Activated T-cell treated with anti-CD3 and anti-CD28 coated beads, Interleukin-2, amount 50 U/mL, for 72 hours (primary cell): ENCODE measurements at regions not wholly inside any gene's neighbourhood (a gene's known extent, or its start where the extent isn't known, plus 50 kb on each side); places are given as distances from the start of the nearest gene placed in this dataset.

Experiments
- ATAC-seq, 2 donors: fragments of 150-1000 bp; cut with Tn5 transposase; replicated peaks in 1 of 2; 2 replicates each; pipeline ENCODE4 v1.10.0; 2021; ENCODE audit warnings: moderate library complexity in 2 of 2, mild to moderate bottlenecking in 1 of 2
- DNase-seq, 2 donors: peaks; one replicate each; pipeline ENCODE4 v3.0.0; 2021 to 2022; ENCODE audit warnings: mixed read lengths in 1 of 2
- H3K27ac Mint-ChIP-seq: one replicate; pipeline ENCODE4 v1.8.0; 2022; ENCODE audit warnings: mild to moderate bottlenecking, moderate library complexity, mixed read lengths
- H3K27me3 Mint-ChIP-seq: one replicate; pipeline ENCODE4 v1.8.0; 2022; ENCODE audit warnings: low read depth, mixed read lengths
- H3K36me3 Mint-ChIP-seq, 2 donors: one replicate each; pipeline ENCODE4 v1.8.0; 2022; ENCODE audit warnings: mixed read lengths in 2 of 2, mild to moderate bottlenecking in 1 of 2; ENCODE audit not compliant: insufficient read depth in 2 of 2
- H3K4me1 Mint-ChIP-seq: one replicate; pipeline ENCODE4 v1.8.0; 2022; ENCODE audit warnings: low read depth, mixed read lengths
- H3K4me3 Mint-ChIP-seq, 2 donors: one replicate each; pipeline ENCODE4 v1.8.0; 2022; ENCODE audit warnings: mild to moderate bottlenecking in 2 of 2, mixed read lengths in 2 of 2, moderate library complexity in 2 of 2
- H3K9me3 Mint-ChIP-seq, 2 donors: one replicate each; pipeline ENCODE4 v1.8.0; 2022; ENCODE audit warnings: mixed read lengths in 2 of 2

DNA sequence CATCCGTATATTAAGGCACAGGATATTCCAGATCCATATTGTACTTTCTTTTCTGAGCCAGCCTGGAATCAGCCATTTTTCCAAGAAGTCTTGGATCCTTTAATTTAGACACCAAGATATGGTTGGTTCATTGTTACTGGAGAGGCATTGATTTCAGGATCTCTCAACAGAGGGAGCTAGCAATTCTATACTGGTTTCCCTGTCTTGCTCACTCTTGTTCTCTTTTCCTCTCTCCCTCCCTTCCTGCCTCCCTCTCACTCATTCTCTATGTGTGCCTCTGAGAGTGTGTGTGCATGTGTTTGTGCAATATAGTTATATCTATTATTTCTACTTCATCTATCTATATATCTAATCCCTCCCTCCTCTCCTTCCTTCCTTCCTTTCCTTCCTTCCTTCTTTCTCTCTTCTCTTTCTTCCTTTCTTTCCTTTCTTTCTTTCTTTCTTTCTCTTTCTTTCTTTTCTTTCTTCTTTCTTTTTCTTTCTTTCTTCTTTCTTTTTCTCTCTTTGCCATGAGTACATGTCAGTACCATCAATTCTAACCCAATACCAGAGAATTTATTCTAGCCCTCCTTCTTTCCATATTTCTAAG is 299.1 kb downstream of the EPHA7 start:
- Mint-ChIP-seq H3K27ac (peak overlapping the region; percentile 55), H3K36me3 (no peaks in the 10 kb centered on the region), H3K4me1 (no peaks in the 10 kb centered on the region), H3K27me3 (no peaks in the 10 kb centered on the region), H3K4me3 (no peak overlapping the region), H3K9me3 (peaks cover 0 to 3% of the 10 kb centered on the region in 2 donors)
- DNase-seq (no peak), ATAC-seq (no peak)

DNA sequence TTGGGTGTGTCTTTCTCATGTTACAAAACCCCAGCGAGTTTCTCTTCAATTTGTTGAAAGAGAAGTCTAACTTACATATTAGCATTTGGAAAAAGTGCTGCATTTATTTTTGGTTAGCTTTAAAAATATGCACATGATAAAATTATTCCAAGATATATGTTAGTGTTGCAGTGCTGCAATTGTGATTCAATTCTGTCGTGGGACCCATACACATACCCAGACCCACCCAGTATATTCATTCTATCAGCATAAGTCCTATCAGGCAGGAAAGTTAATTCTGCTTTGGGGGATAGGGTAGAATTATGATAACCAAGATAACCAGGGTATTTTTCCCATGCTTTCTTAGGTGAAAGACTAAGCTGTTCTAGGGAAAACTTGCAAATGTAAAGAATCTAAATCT is 313.5 kb downstream of the EPHA7 start:
- H3K27ac Mint-ChIP-seq, result no peak overlapping the region
- H3K36me3 Mint-ChIP-seq, result no peaks in the 10 kb centered on the region
- H3K4me1 Mint-ChIP-seq, result no peaks in the 10 kb centered on the region

DNA sequence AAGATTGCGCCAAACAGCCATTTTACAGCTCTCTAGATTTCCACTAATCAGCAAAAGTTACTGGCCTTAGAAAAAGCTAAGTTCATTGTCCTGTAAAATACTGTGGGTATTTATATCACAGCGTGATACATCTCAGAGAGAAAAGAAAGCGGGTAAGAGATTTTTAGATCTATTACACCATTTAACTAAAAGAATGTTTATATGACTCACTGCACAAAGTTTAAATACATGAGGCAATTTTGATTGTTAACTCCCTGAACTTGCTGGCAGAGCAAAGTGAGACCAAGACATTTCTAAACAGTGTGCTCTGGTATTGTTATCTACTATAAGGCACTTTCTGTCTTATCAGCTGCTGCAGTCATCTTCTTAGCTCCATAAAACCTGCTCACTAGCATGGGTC is 314.3 kb downstream of the EPHA7 start:
- Mint-ChIP-seq H3K9me3 (peaks cover 13% of the 10 kb centered on the region in 2 donors), H3K27ac (no peak overlapping the region), H3K4me1 (no peaks in the 10 kb centered on the region), H3K36me3 (no peaks in the 10 kb centered on the region), H3K4me3 (no peak overlapping the region), H3K27me3 (no peaks in the 10 kb centered on the region)
- DNase-seq, result no peak
- no peak for ATAC-seq

More for the DNA sequence above, 313.5 kb downstream of the EPHA7 start:
- Mint-ChIP-seq H3K27me3 (no peaks in the 10 kb centered on the region), H3K9me3 (peaks cover 9 to 10% of the 10 kb centered on the region in 2 donors), H3K4me3 (no peak overlapping the region)
- ATAC-seq (no peak), DNase-seq (no peak)

DNA sequence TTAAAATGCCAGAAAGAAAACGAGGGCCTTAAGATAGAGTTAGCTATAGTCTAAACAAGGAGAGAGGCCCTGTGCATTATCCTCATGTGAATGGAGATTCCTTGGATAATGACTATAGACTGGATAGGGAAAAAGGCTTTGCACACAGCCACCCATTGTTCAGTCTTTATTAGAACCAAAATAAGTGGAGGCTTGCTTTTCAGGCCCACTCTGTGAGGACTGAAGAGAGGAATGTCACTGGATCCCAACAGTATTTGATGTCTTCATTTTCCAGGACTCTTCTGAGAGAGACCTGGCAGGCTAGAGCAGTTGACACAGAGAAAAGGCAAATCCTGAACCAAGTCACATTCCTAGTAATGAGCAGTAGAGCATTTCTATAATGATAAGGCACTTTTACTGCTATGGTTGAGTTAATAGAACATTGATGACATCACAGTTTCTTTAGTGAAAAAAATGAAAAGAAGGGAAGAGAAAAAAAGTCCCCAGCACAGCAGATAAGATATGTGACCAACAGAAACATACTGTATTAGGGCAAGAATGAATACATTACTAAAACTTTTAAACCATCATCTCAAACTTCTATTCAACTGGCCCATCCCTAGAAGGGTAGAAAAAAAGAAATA is 315.1 kb downstream of the EPHA7 start:
- H3K4me3 Mint-ChIP-seq, result no peak overlapping the region
- ATAC-seq (no peak), DNase-seq (no peak)
- no peak overlapping the region for H3K27ac Mint-ChIP-seq
- H3K36me3 Mint-ChIP-seq, result no peaks in the 10 kb centered on the region
- no peaks in the 10 kb centered on the region for H3K27me3 Mint-ChIP-seq
- no peaks in the 10 kb centered on the region for H3K4me1 Mint-ChIP-seq
- peaks cover 13 to 14% of the 10 kb centered on the region in 2 donors for H3K9me3 Mint-ChIP-seq

DNA sequence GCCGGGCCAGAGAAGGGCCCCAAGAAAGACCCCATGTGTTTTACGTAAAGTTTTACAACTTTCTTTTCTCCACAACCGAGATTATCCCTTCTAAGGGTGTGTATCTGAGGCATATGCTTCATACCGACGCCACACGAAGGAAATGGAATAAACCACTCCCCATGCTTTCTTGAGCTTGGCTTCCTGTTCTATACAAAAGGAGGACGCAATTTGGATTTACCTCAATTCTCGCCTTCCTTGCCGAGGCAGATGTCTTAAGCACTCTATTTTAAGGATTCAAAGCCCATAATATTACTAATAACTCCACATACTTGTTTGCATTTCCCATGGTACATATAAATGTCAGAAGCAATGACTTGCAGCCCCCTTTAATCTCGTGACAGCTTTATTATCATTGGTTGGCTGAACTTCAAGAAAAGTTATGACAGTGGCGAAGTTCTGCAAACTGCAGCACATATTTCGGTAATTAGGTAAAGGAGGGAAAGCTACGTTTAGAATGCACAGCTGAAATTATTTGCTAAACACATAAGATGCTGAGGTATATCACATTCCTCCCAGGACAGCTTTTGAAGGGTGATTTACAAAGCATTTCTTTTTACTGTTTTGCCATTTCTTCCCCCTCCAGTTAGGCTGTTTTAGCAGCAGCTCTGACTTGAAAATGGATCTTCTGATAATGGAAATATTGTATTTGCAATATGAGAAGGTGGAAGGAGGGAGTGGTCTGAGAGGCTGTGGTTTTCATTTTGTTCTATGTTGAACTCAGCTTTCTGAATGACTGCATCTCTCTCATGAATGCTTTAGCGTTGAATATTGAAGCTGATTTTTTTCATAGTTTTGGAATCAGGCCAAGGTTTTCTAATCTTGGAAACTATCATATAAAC is 330.5 kb downstream of the EPHA7 start:
- DNase-seq (no peak), ATAC-seq (no peak)
- no peaks in the 10 kb centered on the region for H3K36me3 Mint-ChIP-seq
- no peak overlapping the region for H3K4me3 Mint-ChIP-seq
- no peak overlapping the region for H3K27ac Mint-ChIP-seq
- peaks cover 0 to 2% of the 10 kb centered on the region in 2 donors for H3K9me3 Mint-ChIP-seq
- H3K27me3 Mint-ChIP-seq, result no peaks in the 10 kb centered on the region
- H3K4me1 Mint-ChIP-seq, result no peaks in the 10 kb centered on the region

DNA sequence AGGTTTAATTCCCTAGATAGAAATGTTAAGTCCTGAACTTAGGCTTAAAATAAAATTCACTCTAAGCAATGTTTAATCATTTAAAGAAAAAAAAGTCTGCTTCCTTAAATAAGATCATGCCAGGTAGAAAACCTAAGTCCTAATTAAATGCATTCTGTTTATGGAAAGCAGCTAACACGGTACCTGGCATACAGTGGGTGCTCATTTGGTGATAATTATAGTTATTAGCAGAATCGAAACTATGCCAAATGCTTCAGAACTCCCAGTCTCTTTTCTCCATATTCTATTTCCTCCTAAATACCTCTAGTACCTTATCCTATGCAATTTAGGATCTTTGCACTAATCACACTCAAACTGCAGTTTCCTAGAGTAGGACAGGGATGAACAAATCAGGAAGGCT is 331.8 kb downstream of the EPHA7 start:
- ATAC-seq (no peak), DNase-seq (no peak)
- H3K4me1 Mint-ChIP-seq, result no peaks in the 10 kb centered on the region
- H3K4me3 Mint-ChIP-seq, result no peak overlapping the region
- no peaks in the 10 kb centered on the region for H3K27me3 Mint-ChIP-seq
- no peak overlapping the region for H3K27ac Mint-ChIP-seq
- H3K36me3 Mint-ChIP-seq, result no peaks in the 10 kb centered on the region
- peaks cover 0 to 2% of the 10 kb centered on the region in 2 donors for H3K9me3 Mint-ChIP-seq

DNA sequence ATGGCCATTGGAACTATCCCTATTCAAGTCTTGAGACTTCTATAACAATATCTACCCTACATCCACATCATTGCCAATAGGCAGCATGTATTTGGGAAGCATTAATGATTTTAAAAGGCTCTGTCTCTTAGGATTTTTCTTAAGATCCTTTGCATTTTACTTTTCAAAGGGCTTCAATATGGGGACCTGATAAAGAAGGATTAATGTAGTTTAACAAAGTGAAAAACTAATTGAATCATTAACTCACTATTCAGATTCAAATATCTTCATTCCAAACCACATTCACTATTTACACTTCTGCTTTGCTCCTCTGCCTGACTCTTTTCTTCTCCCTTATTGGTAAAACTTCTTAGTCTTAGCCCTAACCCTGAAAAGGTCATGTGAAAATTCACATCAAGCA is 333.0 kb downstream of the EPHA7 start:
- Mint-ChIP-seq H3K9me3 (peaks cover 0 to 2% of the 10 kb centered on the region in 2 donors), H3K36me3 (no peaks in the 10 kb centered on the region), H3K4me1 (no peaks in the 10 kb centered on the region), H3K4me3 (no peak overlapping the region), H3K27ac (no peak overlapping the region), H3K27me3 (no peaks in the 10 kb centered on the region)
- ATAC-seq (no peak), DNase-seq (no peak)

DNA sequence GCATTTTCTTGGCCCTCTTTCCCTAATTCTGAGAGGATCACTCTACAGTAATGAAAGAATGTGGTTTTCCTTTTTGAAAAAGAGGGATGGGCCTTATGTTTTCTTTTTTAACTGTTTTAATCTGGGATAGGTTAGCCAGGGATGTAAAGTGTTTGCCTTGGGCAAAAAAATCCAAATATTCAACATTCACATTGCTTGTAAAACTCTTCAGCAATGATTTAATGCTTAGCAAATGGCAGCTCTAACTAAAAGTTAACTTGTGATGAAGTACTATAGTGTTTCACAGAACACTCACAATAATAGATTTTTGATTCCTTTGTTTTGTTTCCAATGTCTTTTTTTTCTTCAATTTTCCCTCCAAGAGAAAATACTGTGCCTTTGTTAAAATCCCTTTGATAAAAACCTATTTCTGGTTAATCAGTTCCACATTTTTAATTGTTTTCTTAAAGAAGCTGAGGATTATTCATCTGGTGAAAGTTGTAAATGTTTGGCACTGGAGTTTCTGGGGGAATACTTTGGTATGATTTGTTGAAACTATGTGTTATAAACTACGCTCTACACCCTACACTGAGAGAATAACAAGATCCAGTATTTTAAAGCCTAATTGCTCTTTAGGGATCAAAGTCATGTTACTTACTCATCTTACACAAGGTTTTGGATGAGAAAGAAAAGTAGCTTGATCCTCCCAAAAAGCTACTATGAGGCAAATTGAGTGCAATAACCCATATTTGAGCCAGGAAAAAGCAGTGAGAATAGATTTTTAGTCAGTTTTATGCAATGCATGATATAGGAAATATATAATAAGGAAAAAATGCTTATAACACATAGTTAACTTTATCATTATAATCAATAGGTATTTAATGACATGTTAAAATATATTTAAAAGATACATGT is 335.8 kb downstream of the EPHA7 start:
- Mint-ChIP-seq H3K9me3 (peaks cover 0 to 1% of the 10 kb centered on the region in 2 donors), H3K27ac (no peak overlapping the region), H3K27me3 (no peaks in the 10 kb centered on the region), H3K4me1 (no peaks in the 10 kb centered on the region), H3K36me3 (no peaks in the 10 kb centered on the region), H3K4me3 (no peak overlapping the region)
- no peak for ATAC-seq
- no peak for DNase-seq

DNA sequence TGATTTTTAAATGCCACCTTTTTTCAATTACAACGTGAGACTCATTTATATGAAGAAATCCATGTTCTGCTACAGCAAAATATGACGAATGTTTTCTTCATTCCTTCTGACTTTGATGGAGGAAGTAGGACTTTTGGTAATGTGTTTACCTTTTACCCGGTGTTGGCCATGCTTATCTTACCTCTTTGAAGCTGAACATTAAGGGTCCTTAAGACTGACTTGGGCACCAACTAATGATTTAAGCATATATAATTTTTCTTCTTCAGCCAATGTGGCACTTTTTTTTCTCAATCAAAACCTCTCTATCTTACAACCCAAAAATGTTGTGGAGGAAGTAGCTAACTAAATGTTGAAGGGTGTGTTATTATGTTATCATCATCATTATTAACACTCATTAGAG is 337.5 kb downstream of the EPHA7 start:
- ATAC-seq (no peak), DNase-seq (no peak)
- no peak overlapping the region for H3K4me3 Mint-ChIP-seq
- no peak overlapping the region for H3K27ac Mint-ChIP-seq
- no peaks in the 10 kb centered on the region for H3K27me3 Mint-ChIP-seq
- H3K36me3 Mint-ChIP-seq, result no peaks in the 10 kb centered on the region
- peaks cover 0 to 1% of the 10 kb centered on the region in 2 donors for H3K9me3 Mint-ChIP-seq
- no peaks in the 10 kb centered on the region for H3K4me1 Mint-ChIP-seq

DNA sequence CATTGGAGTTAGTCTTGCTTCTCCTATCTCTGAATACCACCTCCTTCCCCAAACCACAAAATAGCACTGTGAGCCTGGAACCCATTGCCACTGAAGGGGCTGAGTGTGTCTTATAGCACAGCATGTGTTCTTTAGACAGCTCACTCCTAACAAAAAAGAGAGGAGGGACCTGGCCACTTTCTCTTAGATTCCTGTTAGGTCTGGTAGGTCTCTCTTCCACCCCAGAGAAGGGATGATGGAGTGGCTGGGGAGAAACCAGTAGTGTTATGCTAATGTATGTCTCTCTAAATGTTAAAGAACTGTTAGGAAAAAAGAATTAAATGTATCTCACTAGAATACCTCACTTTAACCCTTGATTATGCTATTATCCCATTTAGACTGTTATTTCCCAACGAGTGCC is 340.3 kb downstream of the EPHA7 start:
- no peak for ATAC-seq
- no peaks in the 10 kb centered on the region for H3K4me1 Mint-ChIP-seq
- no peak for DNase-seq
- no peaks in the 10 kb centered on the region for H3K27me3 Mint-ChIP-seq
- no peak overlapping the region for H3K27ac Mint-ChIP-seq
- peaks cover 0 to 1% of the 10 kb centered on the region in 2 donors for H3K9me3 Mint-ChIP-seq
- no peaks in the 10 kb centered on the region for H3K36me3 Mint-ChIP-seq
- H3K4me3 Mint-ChIP-seq, result no peak overlapping the region

DNA sequence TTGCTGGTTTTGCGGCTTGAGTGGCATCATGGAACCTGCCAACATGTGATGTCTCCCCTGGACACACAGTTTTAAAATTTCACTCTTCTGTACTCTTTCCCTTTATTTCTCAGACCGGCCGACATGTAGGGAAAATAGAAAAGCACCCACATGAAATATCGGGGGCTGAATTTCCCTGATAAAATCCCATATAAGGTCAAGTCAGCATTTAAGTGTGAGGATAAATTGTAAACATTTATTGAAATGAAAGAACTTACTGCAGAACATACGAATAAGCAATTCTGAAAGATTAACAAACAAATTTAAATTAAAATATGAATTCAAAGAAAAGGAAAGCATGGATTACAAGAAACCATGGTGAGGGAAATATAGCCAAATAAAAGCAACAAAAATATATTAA is 345.5 kb downstream of the EPHA7 start:
- Mint-ChIP-seq H3K4me3 (no peak overlapping the region), H3K27me3 (no peaks in the 10 kb centered on the region), H3K36me3 (no peaks in the 10 kb centered on the region), H3K4me1 (no peaks in the 10 kb centered on the region), H3K9me3 (peaks cover 3 to 4% of the 10 kb centered on the region in 2 donors), H3K27ac (no peak overlapping the region)
- DNase-seq (no peak), ATAC-seq (no peak)

DNA sequence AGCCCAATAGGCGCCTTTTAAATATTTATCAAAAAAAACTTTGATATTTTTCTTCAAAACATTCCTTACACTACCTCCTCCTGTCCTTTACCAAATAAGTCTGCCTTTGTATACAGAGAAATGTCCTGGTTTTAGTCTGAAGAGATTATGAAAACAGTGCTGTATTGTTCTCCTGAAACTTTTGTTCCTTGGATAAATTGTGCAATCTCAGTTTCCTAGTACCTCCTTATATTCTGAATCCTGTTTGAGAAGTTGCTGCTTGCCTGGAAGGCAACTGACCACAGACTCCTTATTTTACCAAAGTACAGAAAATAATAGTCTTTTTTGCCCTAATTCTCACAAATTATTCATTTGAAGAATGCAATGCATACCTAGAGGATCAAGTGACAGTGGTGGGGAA is 349.5 kb downstream of the EPHA7 start:
- Mint-ChIP-seq H3K4me1 (no peaks in the 10 kb centered on the region), H3K27me3 (no peaks in the 10 kb centered on the region), H3K4me3 (no peak overlapping the region), H3K9me3 (peaks cover 3 to 7% of the 10 kb centered on the region in 2 donors), H3K27ac (no peak overlapping the region), H3K36me3 (no peaks in the 10 kb centered on the region)
- ATAC-seq, result no peak
- no peak for DNase-seq

DNA sequence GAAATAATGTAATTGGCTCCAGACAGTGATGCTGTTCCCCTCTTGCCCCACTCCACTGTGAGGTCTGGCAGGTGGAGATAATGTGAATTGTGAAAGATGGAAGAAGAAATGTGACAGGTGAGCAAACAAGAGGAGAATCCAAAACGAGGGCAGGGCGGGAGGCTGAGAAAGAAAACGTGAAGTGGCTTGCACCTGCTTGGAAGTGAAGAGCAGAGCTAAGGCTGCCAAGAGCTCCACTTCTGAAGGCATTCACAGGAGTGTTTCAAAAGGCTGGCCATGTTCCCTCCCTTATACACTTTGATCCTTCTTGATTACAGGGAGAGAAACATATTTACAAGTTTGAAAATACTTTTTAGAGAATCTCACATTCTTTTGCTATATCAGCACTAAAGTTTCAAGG is 359.4 kb downstream of the EPHA7 start:
- no peak overlapping the region for H3K27ac Mint-ChIP-seq
- H3K4me1 Mint-ChIP-seq, result no peaks in the 10 kb centered on the region
- H3K27me3 Mint-ChIP-seq, result no peaks in the 10 kb centered on the region
- H3K36me3 Mint-ChIP-seq, result no peaks in the 10 kb centered on the region
- H3K4me3 Mint-ChIP-seq, result no peak overlapping the region
- ATAC-seq (no peak), DNase-seq (no peak)
- H3K9me3 Mint-ChIP-seq, result peaks cover 4 to 9% of the 10 kb centered on the region in 2 donors
